ENCODE measurements at regions not wholly inside any gene's neighbourhood (a gene's known extent, or its start where the extent isn't known, plus 50 kb on each side); places are given as distances from the start of the nearest gene placed in this dataset.
"Not testable (repeated sequence)": the region's sequence is repeated elsewhere in the genome, so short reads cannot be mapped to it uniquely, and the experiment has no call there.

DNA sequence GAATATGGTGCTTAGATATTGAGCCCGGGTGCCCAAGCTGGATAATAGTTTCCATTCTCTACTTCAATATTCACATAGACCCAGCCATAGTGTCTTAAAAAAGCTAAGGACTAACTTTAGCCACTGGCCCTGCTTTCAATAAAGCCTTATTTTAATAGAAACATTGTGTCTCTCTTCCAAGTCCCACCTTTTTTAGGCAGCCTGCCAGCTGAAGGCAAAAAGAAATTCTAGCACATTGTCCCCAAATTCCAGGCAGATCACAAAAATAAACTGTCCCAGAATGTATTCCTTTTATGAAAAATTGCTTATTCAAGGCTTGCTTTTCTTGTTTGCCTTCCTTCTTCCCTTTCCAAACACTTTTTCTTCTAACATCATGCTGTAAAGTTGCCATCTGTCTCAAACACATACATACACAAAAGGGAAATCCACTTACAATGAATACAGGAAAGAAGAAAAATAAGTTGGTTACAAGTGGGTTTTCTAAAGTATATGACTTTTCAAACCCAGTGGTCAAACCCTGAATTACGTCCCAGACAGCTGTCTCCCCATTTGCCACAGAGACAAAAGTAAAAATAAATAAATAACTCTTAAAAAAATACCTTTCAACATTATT, 778.5 kb downstream of the BCL11A start:
- H3K4me3 Mint-ChIP-seq = no peak overlapping the region
- no peaks in the 10 kb centered on the region for H3K9me3 Mint-ChIP-seq
- H3K4me1 Mint-ChIP-seq = no peaks in the 10 kb centered on the region
- no peak overlapping the region for H3K27ac Mint-ChIP-seq
- H3K36me3 Mint-ChIP-seq (ENCODE audit: low read depth) = no peaks in the 10 kb centered on the region
- DNase-seq = no peak
- H3K27me3 Mint-ChIP-seq = no peaks in the 10 kb centered on the region
- no peak for ATAC-seq

DNA sequence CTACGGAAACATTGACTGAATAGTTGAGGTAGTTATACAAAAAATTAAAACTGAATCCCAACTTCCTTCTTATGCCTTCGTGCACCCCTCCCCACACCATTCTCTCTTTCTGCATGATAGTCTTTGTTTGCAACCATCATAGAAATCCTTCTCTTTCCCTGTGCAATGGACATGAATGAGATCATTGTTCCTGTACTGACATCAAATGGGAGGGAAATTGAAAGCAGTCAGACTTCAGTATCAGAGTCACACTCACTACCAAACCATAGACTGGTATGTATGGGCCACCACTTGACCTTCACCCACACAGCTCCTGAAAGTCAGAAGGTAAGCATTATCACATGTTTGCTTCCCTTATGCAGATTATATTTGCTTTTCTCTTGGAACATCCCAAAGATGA, 782.8 kb downstream of the BCL11A start:
- no peak for ATAC-seq
- no peak for DNase-seq
- H3K27ac Mint-ChIP-seq = no peak overlapping the region
- H3K9me3 Mint-ChIP-seq = no peaks in the 10 kb centered on the region
- H3K36me3 Mint-ChIP-seq (ENCODE audit: low read depth) = no peaks in the 10 kb centered on the region
- no peak overlapping the region for H3K4me3 Mint-ChIP-seq
- H3K4me1 Mint-ChIP-seq = no peaks in the 10 kb centered on the region
- H3K27me3 Mint-ChIP-seq = no peaks in the 10 kb centered on the region

DNA sequence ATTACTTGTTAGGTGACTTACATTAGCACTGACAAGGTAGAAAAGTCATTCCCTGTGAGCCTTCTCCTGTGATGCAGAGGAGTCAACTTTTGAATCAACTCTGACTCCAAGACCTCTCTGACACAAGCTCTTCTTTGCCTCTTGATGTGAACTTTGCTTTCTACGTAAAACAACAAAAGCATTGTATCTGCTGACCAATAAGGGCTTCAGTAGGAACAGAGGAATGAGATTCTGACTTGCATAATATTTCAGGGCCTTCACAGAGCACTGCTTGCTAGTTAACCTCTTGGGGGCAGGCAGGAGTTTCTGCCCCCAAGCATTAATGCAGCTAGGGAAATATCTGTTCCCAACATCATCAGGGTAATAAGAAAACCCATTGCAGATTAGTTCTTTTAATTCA, 791.5 kb downstream of the BCL11A start:
- Mint-ChIP-seq H3K27me3 (no peaks in the 10 kb centered on the region), H3K9me3 (no peaks in the 10 kb centered on the region), H3K4me3 (no peak overlapping the region), H3K4me1 (no peaks in the 10 kb centered on the region), H3K27ac (no peak overlapping the region), H3K36me3 (ENCODE audit: low read depth) (no peaks in the 10 kb centered on the region)
- ATAC-seq (no peak), DNase-seq (no peak)

DNA sequence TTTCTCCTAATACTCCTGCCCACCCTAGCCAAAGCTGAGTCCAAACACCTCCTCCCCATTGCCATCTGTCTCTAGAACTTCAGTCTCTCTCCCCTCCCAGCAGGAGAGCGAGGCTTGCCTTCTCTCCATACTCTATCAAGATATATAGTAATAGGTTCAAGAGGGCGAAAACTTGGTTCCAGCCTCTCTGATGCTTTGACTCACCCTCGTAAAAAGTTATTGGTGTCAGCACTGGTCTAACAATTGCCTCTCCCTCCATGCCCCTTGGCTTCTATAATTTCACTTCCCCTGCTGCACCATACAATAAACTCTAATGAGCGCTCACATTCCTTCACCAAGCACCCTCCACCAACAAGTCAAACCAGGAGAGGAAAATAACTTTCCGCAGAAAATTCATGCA, 797.3 kb downstream of the BCL11A start:
- no peaks in the 10 kb centered on the region for H3K36me3 Mint-ChIP-seq (ENCODE audit: low read depth)
- no peak overlapping the region for H3K4me3 Mint-ChIP-seq
- no peaks in the 10 kb centered on the region for H3K4me1 Mint-ChIP-seq
- H3K27ac Mint-ChIP-seq = no peak overlapping the region
- H3K27me3 Mint-ChIP-seq = no peaks in the 10 kb centered on the region
- DNase-seq (no peak), ATAC-seq (no peak)
- no peaks in the 10 kb centered on the region for H3K9me3 Mint-ChIP-seq

DNA sequence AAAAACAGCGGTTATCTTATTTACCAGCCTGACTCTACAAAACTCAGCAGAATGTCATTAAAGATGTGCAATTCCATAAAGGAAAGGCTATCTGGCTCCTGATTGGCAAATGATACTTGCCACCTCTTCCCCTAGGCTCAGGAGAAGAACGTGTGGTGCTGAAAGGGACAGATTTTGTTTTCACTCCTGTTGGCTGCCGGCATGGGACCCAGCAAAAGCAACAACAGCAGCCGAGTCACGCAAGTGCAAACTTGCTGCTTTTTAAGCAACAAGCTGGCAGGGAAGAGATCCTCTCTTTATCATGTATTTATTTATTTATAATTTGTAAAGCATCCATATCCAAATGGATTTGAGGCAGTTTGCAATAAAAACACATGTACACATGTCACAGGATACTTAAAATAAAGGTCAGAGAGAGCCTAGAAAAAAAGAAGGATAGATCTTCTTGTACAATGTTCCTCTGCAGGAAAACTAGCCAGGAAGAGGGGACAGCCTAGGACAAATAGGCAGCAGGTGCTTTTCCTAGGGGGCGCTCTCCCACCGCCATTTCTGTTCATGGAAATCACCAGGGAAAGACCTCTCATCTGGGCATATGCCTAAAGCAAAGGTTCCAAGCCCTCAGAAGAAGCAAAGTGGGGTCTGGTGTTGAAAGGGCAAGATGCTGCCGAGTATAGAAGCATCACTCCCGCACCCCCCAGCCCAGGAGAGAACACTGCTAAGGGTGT, 799.3 kb downstream of the BCL11A start:
- ATAC-seq (no peak), DNase-seq (no peak)
- no peaks in the 10 kb centered on the region for H3K27me3 Mint-ChIP-seq
- no peaks in the 10 kb centered on the region for H3K4me1 Mint-ChIP-seq
- no peak overlapping the region for H3K27ac Mint-ChIP-seq
- H3K9me3 Mint-ChIP-seq = no peaks in the 10 kb centered on the region
- H3K4me3 Mint-ChIP-seq = no peak overlapping the region
- H3K36me3 Mint-ChIP-seq (ENCODE audit: low read depth) = no peaks in the 10 kb centered on the region

DNA sequence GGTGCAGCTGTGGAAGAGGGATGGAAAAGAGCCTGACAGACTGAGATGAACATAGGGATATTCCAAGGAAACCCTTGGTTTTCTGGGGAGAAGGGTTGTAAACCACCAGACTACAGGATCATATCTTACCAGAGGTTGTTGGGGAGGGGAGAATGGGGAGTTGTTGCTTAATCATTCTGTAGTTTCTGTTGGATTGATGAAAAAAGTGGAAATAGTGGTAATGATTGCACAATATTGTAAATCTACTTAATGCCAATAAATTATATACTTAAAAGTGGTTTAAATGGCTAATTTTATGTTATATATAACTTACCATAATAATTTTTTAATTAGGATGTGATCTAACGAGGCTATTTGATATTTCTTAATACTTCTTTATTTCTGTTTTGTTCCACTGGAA, 800.9 kb downstream of the BCL11A start:
- no peak overlapping the region for H3K27ac Mint-ChIP-seq
- H3K4me3 Mint-ChIP-seq = no peak overlapping the region
- H3K9me3 Mint-ChIP-seq = no peaks in the 10 kb centered on the region
- no peaks in the 10 kb centered on the region for H3K27me3 Mint-ChIP-seq
- H3K4me1 Mint-ChIP-seq = no peaks in the 10 kb centered on the region
- H3K36me3 Mint-ChIP-seq (ENCODE audit: low read depth) = no peaks in the 10 kb centered on the region
- ATAC-seq (no peak), DNase-seq (no peak)

DNA sequence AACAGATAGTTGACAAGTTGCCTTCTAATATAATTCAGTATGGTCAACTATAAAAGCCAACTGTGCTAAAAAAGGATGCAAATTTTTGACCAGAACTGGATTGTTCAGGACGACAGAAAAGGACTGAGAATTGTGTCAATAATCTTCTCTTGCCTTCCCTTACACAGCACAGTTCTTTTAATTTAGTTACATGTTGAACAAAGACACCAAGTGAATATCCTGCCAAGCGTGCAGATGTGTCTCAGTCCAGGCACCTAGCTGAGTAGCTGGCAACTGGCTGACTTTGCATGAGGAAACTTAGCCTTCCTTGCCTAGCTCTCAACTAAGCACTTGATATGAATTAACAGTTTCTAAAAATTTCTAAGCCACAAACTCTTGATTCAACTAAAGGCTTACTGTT, 801.4 kb downstream of the BCL11A start:
- DNase-seq = no peak
- no peaks in the 10 kb centered on the region for H3K36me3 Mint-ChIP-seq (ENCODE audit: low read depth)
- H3K4me1 Mint-ChIP-seq = no peaks in the 10 kb centered on the region
- H3K9me3 Mint-ChIP-seq = no peaks in the 10 kb centered on the region
- H3K4me3 Mint-ChIP-seq = no peak overlapping the region
- no peak overlapping the region for H3K27ac Mint-ChIP-seq
- no peaks in the 10 kb centered on the region for H3K27me3 Mint-ChIP-seq
- no peak for ATAC-seq

DNA sequence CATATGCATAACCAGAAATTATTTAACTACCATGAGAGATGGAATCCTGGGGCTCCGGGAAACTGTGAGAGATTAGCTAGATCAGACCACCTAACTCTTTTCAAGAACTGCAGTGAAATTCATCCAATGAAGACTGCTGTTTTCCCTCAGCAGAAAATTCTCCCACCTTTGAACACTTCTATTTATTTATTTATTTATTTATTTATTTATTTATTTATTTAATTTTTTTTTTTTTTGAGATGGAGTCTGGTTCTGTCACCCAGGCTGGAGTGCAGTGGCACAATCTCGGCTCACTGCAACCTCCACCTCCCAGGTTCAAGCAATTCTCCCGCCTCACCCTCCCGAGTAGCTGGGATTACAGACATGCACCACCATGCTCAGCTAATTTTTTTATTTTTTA, 802.2 kb downstream of the BCL11A start:
- H3K9me3 Mint-ChIP-seq; H3K27me3 Mint-ChIP-seq; H3K4me3 Mint-ChIP-seq; H3K27ac Mint-ChIP-seq; H3K36me3 Mint-ChIP-seq (ENCODE audit: low read depth); H3K4me1 Mint-ChIP-seq; DNase-seq; ATAC-seq: not testable (repeated sequence)

DNA sequence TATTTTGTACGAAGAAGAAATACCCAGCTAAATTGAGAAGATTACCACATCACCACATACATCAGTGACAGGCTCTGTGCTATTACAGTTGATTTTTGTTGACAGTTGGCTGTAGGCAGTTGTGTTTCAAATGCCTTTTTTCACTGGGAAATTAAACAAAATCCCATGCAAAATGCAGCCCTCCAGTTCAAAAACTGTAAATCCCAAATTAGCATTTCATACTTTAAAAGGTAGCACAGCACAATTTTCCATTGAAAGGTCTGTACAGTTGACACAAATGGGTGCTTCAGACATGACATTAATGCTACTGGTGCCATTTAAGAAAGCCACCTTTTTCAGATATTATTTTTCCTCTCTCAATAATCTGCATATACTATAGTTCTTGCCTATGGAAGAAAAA, 807.2 kb downstream of the BCL11A start:
- no peaks in the 10 kb centered on the region for H3K36me3 Mint-ChIP-seq (ENCODE audit: low read depth)
- peaks cover under 1% of the 10 kb centered on the region for H3K27me3 Mint-ChIP-seq
- H3K4me1 Mint-ChIP-seq = no peaks in the 10 kb centered on the region
- H3K9me3 Mint-ChIP-seq = no peaks in the 10 kb centered on the region
- H3K4me3 Mint-ChIP-seq = no peak overlapping the region
- H3K27ac Mint-ChIP-seq = no peak overlapping the region
- ATAC-seq (no peak), DNase-seq (no peak)

DNA sequence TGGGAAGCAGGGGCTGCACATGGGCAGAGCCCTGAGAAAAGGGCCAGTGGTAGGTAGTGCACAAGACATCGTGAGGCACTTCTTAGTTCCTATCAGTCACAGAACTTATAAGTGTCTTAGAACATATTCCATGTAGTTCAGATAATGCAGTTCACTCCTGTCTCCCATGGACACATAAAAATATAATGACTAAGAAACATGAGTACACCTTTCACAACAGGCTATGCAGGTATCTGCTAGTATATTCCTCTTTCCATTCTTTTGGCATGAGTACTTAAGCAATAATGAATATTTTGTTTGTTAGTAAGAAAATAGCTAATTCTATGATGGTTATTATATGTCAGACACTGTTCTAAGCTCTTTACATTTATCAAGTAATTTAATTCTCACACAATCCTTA, 808.4 kb downstream of the BCL11A start:
- H3K4me1 Mint-ChIP-seq = no peaks in the 10 kb centered on the region
- no peak for ATAC-seq

DNA sequence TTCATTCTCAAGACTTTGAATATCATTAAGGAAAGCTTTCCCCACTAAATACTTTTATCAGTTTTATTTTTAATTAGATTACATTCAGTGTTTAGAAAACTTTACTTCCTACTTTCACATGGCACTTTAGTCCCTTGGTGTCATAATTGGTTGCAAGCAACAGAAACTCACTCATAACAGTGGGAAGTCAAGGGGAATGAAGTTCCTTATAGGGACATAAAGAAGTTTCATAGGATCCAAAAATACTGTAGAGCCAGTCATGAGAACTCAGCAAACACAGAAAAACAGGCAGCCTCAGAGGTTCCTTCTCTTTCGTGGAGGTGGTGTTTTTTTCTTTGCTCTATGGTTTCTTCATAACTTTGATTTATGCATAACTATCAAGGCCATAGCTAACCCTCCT, 809.0 kb downstream of the BCL11A start:
- H3K27me3 Mint-ChIP-seq = peaks cover 3% of the 10 kb centered on the region
- no peaks in the 10 kb centered on the region for H3K4me1 Mint-ChIP-seq
- no peak for ATAC-seq
- H3K9me3 Mint-ChIP-seq = no peaks in the 10 kb centered on the region
- H3K27ac Mint-ChIP-seq = no peak overlapping the region
- no peaks in the 10 kb centered on the region for H3K36me3 Mint-ChIP-seq (ENCODE audit: low read depth)
- no peak overlapping the region for H3K4me3 Mint-ChIP-seq
- DNase-seq = no peak

More for the DNA sequence above, 808.4 kb downstream of the BCL11A start:
- H3K27ac Mint-ChIP-seq = no peak overlapping the region
- no peak overlapping the region for H3K4me3 Mint-ChIP-seq
- DNase-seq = no peak
- H3K9me3 Mint-ChIP-seq = no peaks in the 10 kb centered on the region
- peaks cover 3% of the 10 kb centered on the region for H3K27me3 Mint-ChIP-seq
- H3K36me3 Mint-ChIP-seq (ENCODE audit: low read depth) = no peaks in the 10 kb centered on the region

DNA sequence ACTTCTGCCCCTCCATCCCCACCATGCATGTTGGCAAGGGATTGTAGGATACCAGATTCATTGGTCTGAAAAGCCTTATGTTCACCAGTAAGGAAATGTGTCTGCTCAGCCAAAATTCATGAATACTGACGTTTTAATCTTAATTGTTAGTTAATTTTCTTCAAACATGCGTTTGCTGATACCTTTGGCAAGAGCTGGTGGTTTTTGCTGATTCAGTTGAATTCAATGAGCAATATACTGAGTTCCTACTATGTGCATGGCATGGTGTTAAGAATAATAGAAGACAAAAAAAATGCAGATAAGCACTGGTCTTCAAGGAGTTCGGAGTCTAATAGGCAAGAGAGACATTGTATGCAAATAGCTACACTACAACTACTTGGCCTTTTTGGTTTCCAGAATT, 811.6 kb downstream of the BCL11A start:
- no peak for DNase-seq
- Mint-ChIP-seq H3K27ac (no peak overlapping the region), H3K4me3 (no peak overlapping the region), H3K9me3 (no peaks in the 10 kb centered on the region), H3K4me1 (no peaks in the 10 kb centered on the region), H3K27me3 (peaks cover 3% of the 10 kb centered on the region), H3K36me3 (ENCODE audit: low read depth) (no peaks in the 10 kb centered on the region)
- ATAC-seq = no peak

DNA sequence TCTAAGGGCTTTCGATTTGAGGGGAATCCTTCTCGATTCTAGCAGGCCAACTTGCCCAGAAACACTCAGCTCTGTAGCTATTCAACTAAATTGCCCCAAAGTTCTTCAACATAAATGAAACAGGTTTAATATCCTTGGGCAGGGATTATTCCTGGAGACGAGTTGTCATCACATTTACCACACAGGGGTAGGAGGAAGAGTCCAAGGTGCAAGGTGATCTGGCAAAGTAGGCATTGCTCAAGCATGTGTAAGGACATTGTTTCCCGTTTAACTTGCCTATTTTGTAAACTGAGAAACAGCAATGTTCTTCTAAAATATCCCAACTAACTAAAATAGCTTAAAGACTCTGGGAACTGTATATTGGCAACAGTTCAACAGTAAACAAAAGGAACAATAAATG, 814.3 kb downstream of the BCL11A start:
- H3K4me1 Mint-ChIP-seq = no peaks in the 10 kb centered on the region
- H3K27me3 Mint-ChIP-seq = peaks cover 3% of the 10 kb centered on the region
- H3K27ac Mint-ChIP-seq = no peak overlapping the region
- H3K4me3 Mint-ChIP-seq = no peak overlapping the region
- ATAC-seq (no peak), DNase-seq (no peak)
- no peaks in the 10 kb centered on the region for H3K9me3 Mint-ChIP-seq
- no peaks in the 10 kb centered on the region for H3K36me3 Mint-ChIP-seq (ENCODE audit: low read depth)

DNA sequence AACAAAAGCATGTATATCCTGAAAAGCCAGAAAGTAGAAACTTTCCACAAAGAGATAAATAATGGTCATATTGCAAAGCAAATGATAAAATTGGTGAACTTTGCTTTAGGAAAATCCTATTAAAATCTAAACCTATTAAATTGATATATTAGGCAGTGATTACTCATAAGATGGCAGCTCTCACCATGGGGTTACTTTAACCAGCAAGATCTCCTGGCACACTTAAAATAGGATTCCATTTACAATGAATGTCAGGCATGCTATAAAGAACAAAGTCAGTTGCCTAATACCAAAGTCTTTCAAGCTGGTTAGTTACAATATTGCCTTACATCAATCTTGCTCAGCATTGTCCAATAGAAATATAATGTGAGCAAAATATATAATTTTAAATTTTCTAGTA, 816.2 kb downstream of the BCL11A start:
- DNase-seq = no peak
- Mint-ChIP-seq H3K27me3 (peaks cover 3% of the 10 kb centered on the region), H3K4me3 (no peak overlapping the region), H3K4me1 (no peaks in the 10 kb centered on the region), H3K36me3 (ENCODE audit: low read depth) (no peaks in the 10 kb centered on the region), H3K9me3 (no peaks in the 10 kb centered on the region), H3K27ac (no peak overlapping the region)
- no peak for ATAC-seq

DNA sequence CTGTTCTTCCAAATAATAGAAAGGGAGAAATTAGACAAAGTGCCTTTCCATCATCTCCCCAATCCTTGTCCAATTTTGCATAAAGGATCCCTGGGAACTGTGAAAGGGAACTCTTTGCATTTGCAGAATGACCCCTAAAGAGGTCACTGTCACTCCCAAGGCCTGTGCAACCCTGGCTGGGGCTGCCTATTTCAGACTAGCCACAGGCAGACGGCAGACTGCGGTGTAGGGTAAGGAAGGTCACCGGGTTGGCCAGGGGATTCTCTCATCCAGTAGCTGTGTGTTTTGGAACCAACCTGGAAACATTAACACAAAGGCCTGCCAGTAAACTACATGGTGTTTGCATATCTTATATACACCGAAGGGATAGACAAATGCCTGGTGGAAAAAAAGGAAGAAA, 818.7 kb downstream of the BCL11A start:
- Mint-ChIP-seq H3K27ac (no peak overlapping the region), H3K27me3 (no peaks in the 10 kb centered on the region), H3K9me3 (no peaks in the 10 kb centered on the region), H3K4me3 (no peak overlapping the region), H3K4me1 (no peaks in the 10 kb centered on the region), H3K36me3 (ENCODE audit: low read depth) (no peaks in the 10 kb centered on the region)
- ATAC-seq = no peak
- no peak for DNase-seq

DNA sequence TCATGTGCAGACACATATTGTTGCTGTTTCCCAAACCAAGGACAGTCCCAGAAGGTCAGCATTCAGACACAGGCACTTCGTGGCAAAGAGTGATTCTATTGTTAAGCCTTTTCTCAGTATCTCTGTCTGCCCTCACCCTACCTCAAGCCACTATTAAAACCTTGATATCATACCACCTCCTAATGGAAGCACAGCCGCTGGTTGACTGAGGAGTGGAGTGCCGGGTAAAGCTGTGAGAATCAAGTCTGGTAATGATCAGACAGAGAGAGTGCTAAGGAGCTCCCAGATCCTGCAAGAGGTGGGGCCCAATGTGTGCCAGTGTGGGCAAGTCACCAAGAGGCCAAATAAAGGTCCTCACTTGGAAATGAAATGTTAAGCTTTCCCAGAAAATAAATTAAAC, 819.5 kb downstream of the BCL11A start:
- DNase-seq (no peak), ATAC-seq (no peak)
- Mint-ChIP-seq H3K4me3 (no peak overlapping the region), H3K4me1 (no peaks in the 10 kb centered on the region), H3K36me3 (ENCODE audit: low read depth) (no peaks in the 10 kb centered on the region), H3K9me3 (no peaks in the 10 kb centered on the region), H3K27me3 (no peaks in the 10 kb centered on the region), H3K27ac (no peak overlapping the region)

All from activated naive CD8-positive, alpha-beta T cell treated with anti-CD3 and anti-CD28 coated beads, Interleukin-2, amount 50 U/mL, for 24 hours (primary cell).